ENCODE measurements at regions not wholly inside any gene's neighbourhood (a gene's known extent, or its start where the extent isn't known, plus 50 kb on each side); places are given as distances from the start of the nearest gene placed in this dataset.

GRCh38 chr12:98162906-98163678 is 352.3 kb upstream of the TMPO start:
- TF ChIP-seq CTCF (optimal IDR thresholded peaks at IDR 0.05 in 1 of 3, IDR thresholded peaks at IDR 0.05 in 1 of 3, conservative IDR thresholded peaks at IDR 0.05 in 1 of 3; ENCODE audit: extremely low read depth in 1 of 3, insufficient read depth in 2 of 3, low read length in 3 of 3), result no peak
- TF ChIP-seq EZH2 (IDR thresholded peaks at IDR 0.05; ENCODE audit: low read length), result no peak

Data from keratinocyte (primary cell).